ENCODE measurements at regions not wholly inside any gene's neighbourhood (a gene's known extent, or its start where the extent isn't known, plus 50 kb on each side); places are given as distances from the start of the nearest gene placed in this dataset.

DNA sequence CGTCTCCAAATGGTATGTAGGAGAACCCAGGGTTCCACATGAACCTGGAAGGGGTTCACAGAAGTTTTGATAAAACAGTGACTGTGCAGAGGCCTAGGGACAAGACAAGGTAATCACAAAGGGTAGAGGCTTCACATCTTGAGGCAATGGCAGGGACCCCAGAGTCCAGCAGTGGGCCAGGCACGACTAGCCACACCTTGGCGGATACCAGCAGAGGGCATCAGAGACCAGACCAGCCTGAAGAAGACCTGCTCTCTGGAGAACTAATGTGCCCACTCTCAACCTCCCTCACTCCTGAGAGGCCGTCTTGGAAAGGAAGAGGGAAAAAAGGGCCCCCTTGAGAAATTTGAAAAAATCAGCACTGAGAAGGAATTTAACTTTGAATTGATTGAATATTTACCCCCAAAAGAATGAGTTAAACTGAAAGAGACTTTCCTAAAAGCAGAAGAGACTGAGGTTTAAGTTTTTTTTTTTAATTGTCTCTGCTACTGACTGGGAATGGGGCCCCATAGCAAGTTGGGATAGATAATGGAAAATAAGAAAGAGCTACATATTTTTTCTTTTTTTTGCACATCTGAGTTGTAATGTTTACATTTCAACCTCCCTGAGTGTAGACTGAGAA, 243.8 kb upstream of the JADE1 start:
- DNase-seq: peak; percentile 74 to 84
- Histone ChIP-seq H3K27me3 (no peaks in the 10 kb centered on the region), H3K4me3 (no peak overlapping the region), H3K27ac (no peak overlapping the region), H3K9me3 (no peaks in the 10 kb centered on the region), H3K4me1 (peaks cover 13 to 33% (median 21%) of the 10 kb centered on the region in 4 donors), H3K36me3 (no peaks in the 10 kb centered on the region)
- WGBS, 5 donors: 33 to 64% (median 43%) methylated on average over 4 of the region's 4 CpGs
- TF ChIP-seq EP300 (IDR thresholded peaks at IDR 0.05) (no peak), POLR2AphosphoS5 (IDR thresholded peaks at IDR 0.05) (peak in 1 of 3 donors; percentile 13), POLR2A (IDR thresholded peaks at IDR 0.05) (no peak)
- TF ChIP-seq, protein P1, sequence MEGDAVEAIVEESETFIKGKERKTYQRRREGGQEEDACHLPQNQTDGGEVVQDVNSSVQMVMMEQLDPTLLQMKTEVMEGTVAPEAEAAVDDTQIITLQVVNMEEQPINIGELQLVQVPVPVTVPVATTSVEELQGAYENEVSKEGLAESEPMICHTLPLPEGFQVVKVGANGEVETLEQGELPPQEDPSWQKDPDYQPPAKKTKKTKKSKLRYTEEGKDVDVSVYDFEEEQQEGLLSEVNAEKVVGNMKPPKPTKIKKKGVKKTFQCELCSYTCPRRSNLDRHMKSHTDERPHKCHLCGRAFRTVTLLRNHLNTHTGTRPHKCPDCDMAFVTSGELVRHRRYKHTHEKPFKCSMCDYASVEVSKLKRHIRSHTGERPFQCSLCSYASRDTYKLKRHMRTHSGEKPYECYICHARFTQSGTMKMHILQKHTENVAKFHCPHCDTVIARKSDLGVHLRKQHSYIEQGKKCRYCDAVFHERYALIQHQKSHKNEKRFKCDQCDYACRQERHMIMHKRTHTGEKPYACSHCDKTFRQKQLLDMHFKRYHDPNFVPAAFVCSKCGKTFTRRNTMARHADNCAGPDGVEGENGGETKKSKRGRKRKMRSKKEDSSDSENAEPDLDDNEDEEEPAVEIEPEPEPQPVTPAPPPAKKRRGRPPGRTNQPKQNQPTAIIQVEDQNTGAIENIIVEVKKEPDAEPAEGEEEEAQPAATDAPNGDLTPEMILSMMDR (IDR thresholded peaks at IDR 0.05): peak in 5 of 7 experiments; percentile 55 to 86 (median 77)
- intact Hi-C loops (cut with DNase I; ENCODE audit: low total_unique reads): no loop called here

GRCh38 chr4:128565054-128565453, 244.4 kb upstream of the JADE1 start:
- WGBS, 5 donors: 79 to 91% (median 88%) methylated on average over 2 of the region's 2 CpGs
- Histone ChIP-seq H3K9me3 (no peaks in the 10 kb centered on the region), H3K36me3 (no peaks in the 10 kb centered on the region), H3K4me3 (no peak overlapping the region), H3K27ac (no peak overlapping the region), H3K4me1 (peaks cover 13 to 31% (median 21%) of the 10 kb centered on the region in 4 donors), H3K27me3 (no peaks in the 10 kb centered on the region)
- TF ChIP-seq POLR2AphosphoS5 (IDR thresholded peaks at IDR 0.05): no peak
- TF ChIP-seq POLR2A (IDR thresholded peaks at IDR 0.05): no peak
- TF ChIP-seq EP300 (IDR thresholded peaks at IDR 0.05): no peak
- TF ChIP-seq, protein P1 (IDR thresholded peaks at IDR 0.05): no peak
- DNase-seq: no peak
- intact Hi-C loops (cut with DNase I; ENCODE audit: low total_unique reads): no loop called here

DNA sequence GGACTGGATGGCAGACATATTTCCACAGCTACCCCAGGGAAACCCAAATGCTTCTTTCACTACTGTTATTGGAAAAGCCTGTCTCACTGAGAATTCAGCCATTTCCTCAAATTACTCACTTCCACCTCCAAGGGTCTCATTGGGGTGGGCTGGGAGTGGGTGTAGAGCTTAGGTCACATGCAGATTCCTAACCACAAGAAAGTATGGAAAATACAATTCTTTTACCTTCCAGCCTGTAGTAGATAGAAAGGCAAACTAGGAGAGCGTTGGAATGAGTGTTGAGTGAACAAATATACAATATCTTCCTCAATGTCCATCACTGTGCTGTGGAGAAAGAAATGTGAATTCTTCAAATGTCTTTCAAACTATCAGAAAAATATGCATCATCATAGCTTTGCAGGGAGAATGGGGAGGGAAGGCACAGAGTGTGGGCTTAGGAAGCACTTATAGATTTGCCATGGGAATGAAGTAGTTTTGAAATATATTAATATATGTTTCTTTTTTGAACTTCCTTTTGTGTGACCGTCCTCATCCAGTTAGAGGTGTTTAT, 245.3 kb upstream of the JADE1 start:
- 75 to 92% (median 86%) methylated on average over 2 of the region's 2 CpGs for WGBS, 5 donors
- intact Hi-C loops (cut with DNase I; ENCODE audit: low total_unique reads): no loop called here

GRCh38 chr4:128560754-128561495, 248.6 kb upstream of the JADE1 start:
- TF ChIP-seq POLR2AphosphoS5 (IDR thresholded peaks at IDR 0.05) (peak in 2 of 3 donors; percentile 53 to 70), EP300 (IDR thresholded peaks at IDR 0.05) (no peak)
- no peaks in the 10 kb centered on the region for H3K9me3 ChIP-seq
- no peak overlapping the region for H3K4me3 ChIP-seq
- 16 to 29% (median 25%) methylated on average over 6 of the region's 6 CpGs for WGBS, 5 donors
- H3K27me3 ChIP-seq: no peaks in the 10 kb centered on the region
- peaks cover 11 to 27% (median 15%) of the 10 kb centered on the region in 4 donors for H3K4me1 ChIP-seq
- H3K36me3 ChIP-seq: no peaks in the 10 kb centered on the region
- peak overlapping the region in 4 of 5 donors; percentile 46 to 71 (median 60) for H3K27ac ChIP-seq
- DNase-seq: peak in 1 of 2 donors; percentile 19
- intact Hi-C loops (cut with DNase I; ENCODE audit: low total_unique reads): no loop called here

More for the DNA sequence above, 245.3 kb upstream of the JADE1 start:
- TF ChIP-seq EP300 (IDR thresholded peaks at IDR 0.05) (no peak), POLR2A (IDR thresholded peaks at IDR 0.05) (no peak), POLR2AphosphoS5 (IDR thresholded peaks at IDR 0.05) (no peak)
- TF ChIP-seq, protein P1 (IDR thresholded peaks at IDR 0.05): no peak
- peaks cover 13 to 36% (median 23%) of the 10 kb centered on the region in 4 donors for H3K4me1 ChIP-seq
- no peaks in the 10 kb centered on the region for H3K9me3 ChIP-seq
- H3K27ac ChIP-seq: no peak overlapping the region
- no peak for DNase-seq
- no peaks in the 10 kb centered on the region for H3K27me3 ChIP-seq
- H3K36me3 ChIP-seq: no peaks in the 10 kb centered on the region
- H3K4me3 ChIP-seq: no peak overlapping the region
